Neural progenitor cell (in vitro differentiated cells): ENCODE measurements at regions not wholly inside any gene's neighbourhood (a gene's known extent, or its start where the extent isn't known, plus 50 kb on each side); places are given as distances from the start of the nearest gene placed in this dataset.

ENCODE experiments used
- EZH2 ChIP-seq: fragments of 200-600 bp; sonication (generic); IDR thresholded peaks from 2 replicates; pipeline ENCODE4 v1.6.1; 2017; ENCODE audit warnings: antibody characterized with exemption, mild to moderate bottlenecking, moderate library complexity
- EZH2phosphoT487 ChIP-seq: fragments of 200-600 bp; sonication (generic); IDR thresholded peaks from 2 replicates; pipeline ENCODE4 v1.6.1; 2017; ENCODE audit warnings: antibody characterized with exemption
- TF ChIP-seq, protein P1 (sequence below): fragments of 200-600 bp; sonication (generic); IDR thresholded peaks from 2 replicates; pipeline ENCODE4 v1.5.1; 2017; ENCODE audit warnings: antibody characterized with exemption, mild to moderate bottlenecking

DNA sequence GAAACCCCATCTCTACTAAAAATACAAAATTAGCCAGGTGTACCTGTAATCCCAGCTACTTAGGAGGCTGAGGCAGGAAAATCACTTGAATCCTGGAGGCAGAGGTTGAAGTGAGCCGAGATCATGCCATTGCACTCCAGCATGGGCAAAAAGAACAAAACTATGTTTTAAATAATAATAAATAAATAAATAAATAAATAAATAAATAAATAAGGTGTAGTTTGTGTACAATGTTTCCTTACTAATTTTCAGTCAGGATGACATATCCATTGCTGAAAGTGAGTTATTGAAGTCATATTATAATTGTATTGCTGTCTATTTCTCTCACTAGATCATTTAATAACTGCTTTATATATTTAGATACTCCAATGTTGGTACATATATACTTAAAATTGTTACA, 581.5 kb upstream of the DAB2 start:
- TF ChIP-seq, protein P1, sequence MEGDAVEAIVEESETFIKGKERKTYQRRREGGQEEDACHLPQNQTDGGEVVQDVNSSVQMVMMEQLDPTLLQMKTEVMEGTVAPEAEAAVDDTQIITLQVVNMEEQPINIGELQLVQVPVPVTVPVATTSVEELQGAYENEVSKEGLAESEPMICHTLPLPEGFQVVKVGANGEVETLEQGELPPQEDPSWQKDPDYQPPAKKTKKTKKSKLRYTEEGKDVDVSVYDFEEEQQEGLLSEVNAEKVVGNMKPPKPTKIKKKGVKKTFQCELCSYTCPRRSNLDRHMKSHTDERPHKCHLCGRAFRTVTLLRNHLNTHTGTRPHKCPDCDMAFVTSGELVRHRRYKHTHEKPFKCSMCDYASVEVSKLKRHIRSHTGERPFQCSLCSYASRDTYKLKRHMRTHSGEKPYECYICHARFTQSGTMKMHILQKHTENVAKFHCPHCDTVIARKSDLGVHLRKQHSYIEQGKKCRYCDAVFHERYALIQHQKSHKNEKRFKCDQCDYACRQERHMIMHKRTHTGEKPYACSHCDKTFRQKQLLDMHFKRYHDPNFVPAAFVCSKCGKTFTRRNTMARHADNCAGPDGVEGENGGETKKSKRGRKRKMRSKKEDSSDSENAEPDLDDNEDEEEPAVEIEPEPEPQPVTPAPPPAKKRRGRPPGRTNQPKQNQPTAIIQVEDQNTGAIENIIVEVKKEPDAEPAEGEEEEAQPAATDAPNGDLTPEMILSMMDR = no peak
- TF ChIP-seq EZH2 = no peak
- no peak for TF ChIP-seq EZH2phosphoT487
